DOHH2 (cell line): ENCODE measurements at regions not wholly inside any gene's neighbourhood (a gene's known extent, or its start where the extent isn't known, plus 50 kb on each side); places are given as distances from the start of the nearest gene placed in this dataset.

Experiments used
- H3F3A ChIP-seq: fragments of 200-600 bp; sonication (generic), shearing (Covaris generic); 2 replicates; pipeline ENCODE4 v1.6.0; 2016; ENCODE audit warnings: antibody characterized with exemption, mild to moderate bottlenecking; ENCODE audit not compliant: control insufficient read depth, insufficient read depth
- H3K27ac ChIP-seq: fragments of 200-600 bp; sonication (generic); 2 replicates; pipeline ENCODE4 v1.5.1; 2014; ENCODE audit warnings: low read depth, mild to moderate bottlenecking, low read length, moderate library complexity
- H3K27me3 ChIP-seq: fragments of 200-600 bp; sonication (generic); 2 replicates; pipeline ENCODE4 v1.6.1; 2014; ENCODE audit warnings: mild to moderate bottlenecking, low read length, mixed read lengths; ENCODE audit not compliant: control insufficient read depth
- H3K36me3 ChIP-seq: fragments of 200-600 bp; sonication (generic); 2 replicates; pipeline ENCODE4 v1.6.1; 2014; ENCODE audit warnings: mild to moderate bottlenecking, low read length, moderate library complexity, mixed read lengths; ENCODE audit not compliant: control insufficient read depth
- H3K4me1 ChIP-seq: fragments of 200-600 bp; sonication (generic); 2 replicates; pipeline ENCODE4 v1.6.1; 2014; ENCODE audit warnings: mild to moderate bottlenecking, low read length, mixed read lengths; ENCODE audit not compliant: control insufficient read depth
- H3K4me2 ChIP-seq: fragments of 200-600 bp; sonication (generic); 2 replicates; pipeline ENCODE4 v1.6.0; 2014; ENCODE audit warnings: mild to moderate bottlenecking, low read length, moderate library complexity
- H3K4me3 ChIP-seq: fragments of 200-600 bp; sonication (generic); 2 replicates; pipeline ENCODE4 v1.5.1; 2014; ENCODE audit warnings: mild to moderate bottlenecking, low read length, mixed read lengths
- H3K79me2 ChIP-seq: fragments of 200-600 bp; sonication (generic); 2 replicates; pipeline ENCODE4 v1.6.1; 2014; ENCODE audit warnings: mild to moderate bottlenecking, low read length, mixed read lengths; ENCODE audit not compliant: control insufficient read depth
- H3K9me2 ChIP-seq: fragments of 200-600 bp; sonication (generic); replicated peaks from 2 replicates; pipeline ENCODE4 v1.6.1; 2014; ENCODE audit warnings: mild to moderate bottlenecking, low read length, mixed read lengths; ENCODE audit not compliant: control insufficient read depth
- H3K9me3 ChIP-seq: fragments of 200-600 bp; sonication (generic); 2 replicates; pipeline ENCODE4 v1.6.1; 2014; ENCODE audit warnings: antibody characterized with exemption, low read length, mixed read lengths; ENCODE audit not compliant: control insufficient read depth, insufficient read depth
- H4K20me1 ChIP-seq: fragments of 200-600 bp; sonication (generic); 2 replicates; pipeline ENCODE4 v1.6.0; 2014; ENCODE audit warnings: low read depth, mild to moderate bottlenecking, antibody characterized with exemption, low read length, moderate library complexity; ENCODE audit not compliant: control insufficient read depth, insufficient read depth
- CTCF ChIP-seq: fragments of 200-600 bp; sonication (generic); IDR thresholded peaks from one replicate; pipeline ENCODE4 v1.5.1; 2014; ENCODE audit warnings: antibody characterized with exemption, mild to moderate bottlenecking, low read depth, low read length; ENCODE audit not compliant: poor library complexity, severe bottlenecking
- EZH2phosphoT487 ChIP-seq: fragments of 200-600 bp; sonication (generic); IDR thresholded peaks from 2 replicates; pipeline ENCODE4 v1.6.1; 2017; ENCODE audit warnings: borderline replicate concordance, mild to moderate bottlenecking, antibody characterized with exemption, low read length, moderate library complexity, mixed read lengths

- no peak for TF ChIP-seq EZH2phosphoT487
- TF ChIP-seq CTCF: peak; percentile 71
- H3K36me3 ChIP-seq: no peaks in the 10 kb centered on the region
- no peak overlapping the region for H3K4me2 ChIP-seq
- no peak overlapping the region for H3K4me3 ChIP-seq
- H3F3A ChIP-seq: no peaks in the 10 kb centered on the region
- no peaks in the 10 kb centered on the region for H3K79me2 ChIP-seq
- peaks cover 3% of the 10 kb centered on the region; the same call in 1 of the 2 replicates for H3K27me3 ChIP-seq
- no peaks in the 10 kb centered on the region for H3K4me1 ChIP-seq
- no peak overlapping the region for H3K27ac ChIP-seq
- no peaks in the 10 kb centered on the region for H3K9me3 ChIP-seq
- no peaks in the 10 kb centered on the region for H3K9me2 ChIP-seq
- H4K20me1 ChIP-seq: no peaks in the 10 kb centered on the region
Observed at GRCh38 chr1:175887981-175888428, 144.6 kb upstream of the TNR start.

- Histone ChIP-seq H3K9me3 (no peaks in the 10 kb centered on the region), H3K4me1 (no peaks in the 10 kb centered on the region), H4K20me1 (no peaks in the 10 kb centered on the region), H3K4me2 (no peak overlapping the region), H3K27me3 (peaks cover 3% of the 10 kb centered on the region; the same call in 1 of the 2 replicates), H3K36me3 (no peaks in the 10 kb centered on the region), H3K79me2 (no peaks in the 10 kb centered on the region), H3K4me3 (no peak overlapping the region), H3F3A (no peaks in the 10 kb centered on the region), H3K9me2 (no peaks in the 10 kb centered on the region), H3K27ac (no peak overlapping the region)
- TF ChIP-seq EZH2phosphoT487: no peak
- no peak for TF ChIP-seq CTCF
Observed at GRCh38 chr1:175887521-175887920, 144.1 kb upstream of the TNR start.

- no peaks in the 10 kb centered on the region for H3K4me1 ChIP-seq
- H3K9me3 ChIP-seq: no peaks in the 10 kb centered on the region
- H4K20me1 ChIP-seq: no peaks in the 10 kb centered on the region
- no peaks in the 10 kb centered on the region for H3F3A ChIP-seq
- H3K79me2 ChIP-seq: no peaks in the 10 kb centered on the region
- TF ChIP-seq CTCF: no peak
- no peak for TF ChIP-seq EZH2phosphoT487
- no peaks in the 10 kb centered on the region for H3K36me3 ChIP-seq
- H3K27ac ChIP-seq: no peak overlapping the region
- H3K4me3 ChIP-seq: no peak overlapping the region
- H3K4me2 ChIP-seq: no peak overlapping the region
- H3K27me3 ChIP-seq: peaks cover 3% of the 10 kb centered on the region; the same call in 1 of the 2 replicates
- no peaks in the 10 kb centered on the region for H3K9me2 ChIP-seq
Observed at GRCh38 chr1:175885326-175885725, 141.9 kb upstream of the TNR start.

GRCh38 chr1:175884369-175884768 lies 141.0 kb upstream of the TNR start:
- TF ChIP-seq CTCF (no peak), EZH2phosphoT487 (no peak)
- no peaks in the 10 kb centered on the region for H3K79me2 ChIP-seq
- H3K4me3 ChIP-seq: no peak overlapping the region
- no peaks in the 10 kb centered on the region for H3K4me1 ChIP-seq
- H3K4me2 ChIP-seq: no peak overlapping the region
- H3K9me2 ChIP-seq: no peaks in the 10 kb centered on the region
- H3K36me3 ChIP-seq: no peaks in the 10 kb centered on the region
- no peaks in the 10 kb centered on the region for H4K20me1 ChIP-seq
- H3K27me3 ChIP-seq: peaks cover 3% of the 10 kb centered on the region; the same call in 1 of the 2 replicates
- no peak overlapping the region for H3K27ac ChIP-seq
- H3F3A ChIP-seq: no peaks in the 10 kb centered on the region
- no peaks in the 10 kb centered on the region for H3K9me3 ChIP-seq
